ENCODE measurements at regions not wholly inside any gene's neighbourhood (a gene's known extent, or its start where the extent isn't known, plus 50 kb on each side); places are given as distances from the start of the nearest gene placed in this dataset.
"Not testable (repeated sequence)": the region's sequence is repeated elsewhere in the genome, so short reads cannot be mapped to it uniquely, and the experiment has no call there.

- DNase-seq: no peak
These were observed 1598.5 kb downstream of the EFNA5 start for GRCh38 chr5:106072208-106072607.

DNA sequence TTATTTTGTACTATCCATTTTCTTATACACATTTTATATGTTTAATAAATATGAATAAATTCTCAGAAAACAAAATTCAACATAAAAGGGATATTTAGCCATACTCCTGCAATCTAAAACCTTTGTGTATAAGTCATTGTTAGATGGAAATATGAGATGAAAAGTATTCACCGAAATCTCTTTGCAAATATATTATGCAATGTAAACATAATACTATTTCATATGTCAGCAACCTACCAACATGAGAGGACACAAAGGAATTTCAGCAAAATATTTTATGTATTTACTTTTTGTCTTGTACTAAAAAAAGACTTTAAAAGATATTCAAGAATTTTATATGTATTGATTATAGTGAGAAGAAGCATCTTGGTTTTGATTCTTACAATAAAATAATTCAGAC, 1623.4 kb downstream of the EFNA5 start:
- DNase-seq: no peak

GRCh38 chr5:106032069-106032468, 1638.7 kb downstream of the EFNA5 start:
- DNase-seq: not testable (repeated sequence)

GRCh38 chr5:106028314-106028713, 1642.4 kb downstream of the EFNA5 start:
- DNase-seq: no peak

DNA sequence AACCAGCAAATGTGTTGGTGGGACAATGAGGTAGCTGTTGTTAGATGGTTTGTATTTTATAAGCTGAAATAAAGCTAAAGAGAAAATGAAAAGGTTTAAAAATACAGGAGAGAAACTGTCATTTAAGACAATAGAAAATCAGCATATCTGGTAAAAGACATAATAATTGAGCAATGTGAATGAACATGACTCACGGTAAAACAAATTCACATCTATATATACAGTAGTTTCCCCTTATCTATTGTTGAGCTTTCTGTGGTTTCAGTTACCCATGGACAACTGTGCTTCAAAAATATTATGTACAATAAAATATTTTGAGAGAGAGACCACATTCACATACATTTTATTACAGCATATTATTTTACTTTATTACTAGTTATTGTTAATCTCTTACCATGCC, 1649.8 kb downstream of the EFNA5 start:
- no peak for DNase-seq

DNA sequence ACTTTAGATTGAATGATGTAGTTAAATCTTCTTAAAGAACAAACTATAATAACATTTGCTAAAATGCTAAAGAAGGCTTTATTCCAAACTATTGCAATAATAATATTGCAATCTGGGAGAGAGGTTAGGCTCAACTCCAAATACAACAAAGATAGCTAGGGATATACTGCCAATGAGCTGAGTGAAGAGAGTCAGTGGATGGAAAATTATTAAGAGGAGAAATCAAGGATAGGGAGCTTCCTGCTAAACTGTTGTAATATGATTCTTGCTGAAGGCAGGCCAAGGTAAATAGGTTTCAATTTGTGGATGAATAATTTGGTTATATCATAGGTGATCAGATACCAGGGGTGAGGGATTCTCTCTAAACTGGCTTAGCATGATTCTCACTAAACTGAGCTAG, 1651.5 kb downstream of the EFNA5 start:
- no peak for DNase-seq

DNA sequence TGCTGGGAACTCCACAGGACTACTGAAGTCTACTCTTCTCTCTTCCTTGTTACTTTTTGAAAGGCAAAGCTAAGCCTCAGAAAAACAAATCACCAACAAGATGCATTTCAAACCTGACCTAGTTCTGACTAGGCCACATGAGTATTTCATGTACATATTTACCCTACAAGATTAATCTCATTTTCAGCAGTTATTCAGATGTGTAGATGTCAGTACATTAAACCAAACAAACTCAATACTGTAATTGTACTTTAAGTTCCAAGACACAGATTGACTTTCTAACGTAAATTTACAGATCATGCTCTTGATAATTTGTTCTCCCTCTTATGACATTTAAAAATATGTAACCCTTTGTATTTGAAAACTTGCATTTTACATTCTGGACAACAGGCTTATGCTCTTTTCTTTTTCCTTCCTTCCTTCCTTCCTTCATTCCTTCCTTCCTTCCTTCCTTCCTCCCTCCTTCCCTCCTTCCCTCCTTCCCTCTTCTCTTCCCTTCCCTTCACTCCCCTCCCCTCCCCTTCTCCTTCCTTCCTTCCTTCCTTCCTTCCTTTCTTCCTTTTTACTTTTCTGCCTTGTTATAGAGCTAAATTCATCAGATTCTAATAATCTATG, 1653.4 kb downstream of the EFNA5 start:
- no peak for DNase-seq

DNA sequence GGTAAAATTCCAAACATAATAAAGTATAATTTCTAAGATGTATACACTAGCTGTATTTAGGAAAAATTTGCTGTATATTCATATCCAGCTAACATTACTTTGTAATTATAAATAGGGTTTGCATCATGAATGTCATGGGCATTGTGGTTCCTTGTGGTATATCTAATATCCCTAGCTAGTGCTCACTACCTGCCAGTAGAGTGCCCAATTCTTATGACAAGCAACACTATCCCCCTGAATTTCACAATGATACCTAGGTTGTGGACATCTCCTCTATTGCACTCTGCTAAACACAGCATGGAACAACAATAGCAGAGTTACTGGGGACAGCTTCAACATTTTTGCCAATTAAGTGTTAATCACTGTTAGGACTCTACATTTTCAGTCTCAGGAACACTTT, 1656.5 kb downstream of the EFNA5 start:
- DNase-seq: no peak

- DNase-seq: no peak
These were observed 1664.5 kb downstream of the EFNA5 start for GRCh38 chr5:106006242-106006641.

- not testable (repeated sequence) for DNase-seq
These were observed 1671.7 kb downstream of the EFNA5 start for GRCh38 chr5:105998991-105999390.

DNA sequence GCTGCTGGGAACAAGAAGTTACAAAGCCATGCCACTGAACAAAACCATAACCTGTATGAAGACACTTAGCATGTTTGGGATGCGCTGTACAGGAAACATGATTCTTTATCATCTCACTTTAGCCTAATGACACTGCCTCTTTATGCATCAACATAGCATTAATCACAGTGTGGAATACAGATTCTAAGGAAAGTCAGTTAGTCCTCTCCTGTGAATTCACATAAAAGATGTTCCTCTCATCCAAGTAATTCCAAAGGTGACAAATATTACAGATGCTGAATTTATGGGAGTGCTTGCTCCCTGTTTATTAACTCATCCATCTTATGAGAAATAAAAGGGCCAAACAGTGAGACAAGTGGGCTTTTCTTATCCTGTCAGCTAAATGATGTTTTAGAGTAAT, 1677.7 kb downstream of the EFNA5 start:
- DNase-seq: no peak

- no peak for DNase-seq
These were observed 1688.2 kb downstream of the EFNA5 start for GRCh38 chr5:105982526-105982925.

GRCh38 chr5:105978011-105978410, 1692.7 kb downstream of the EFNA5 start:
- no peak for DNase-seq

DNA sequence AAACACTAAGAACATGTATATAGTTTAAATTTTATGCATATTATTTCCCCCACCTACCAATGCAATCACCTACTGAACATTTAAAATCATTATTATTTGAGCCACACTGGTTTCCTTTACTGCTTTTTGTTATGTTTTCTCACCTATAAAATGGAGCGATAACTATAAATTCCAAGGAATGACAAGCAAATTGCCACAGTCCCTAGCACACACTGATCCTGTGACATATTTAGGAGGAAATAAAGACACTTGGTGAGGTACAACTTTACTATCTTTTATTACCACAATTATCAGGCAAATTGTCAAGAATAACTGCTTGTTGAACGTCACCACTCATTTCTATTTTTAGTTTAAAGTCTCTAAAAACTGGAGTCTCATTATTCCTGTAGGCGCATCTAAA, 1693.6 kb downstream of the EFNA5 start:
- no peak for DNase-seq

GRCh38 chr5:105970919-105971318, 1699.8 kb downstream of the EFNA5 start:
- DNase-seq: no peak

DNA sequence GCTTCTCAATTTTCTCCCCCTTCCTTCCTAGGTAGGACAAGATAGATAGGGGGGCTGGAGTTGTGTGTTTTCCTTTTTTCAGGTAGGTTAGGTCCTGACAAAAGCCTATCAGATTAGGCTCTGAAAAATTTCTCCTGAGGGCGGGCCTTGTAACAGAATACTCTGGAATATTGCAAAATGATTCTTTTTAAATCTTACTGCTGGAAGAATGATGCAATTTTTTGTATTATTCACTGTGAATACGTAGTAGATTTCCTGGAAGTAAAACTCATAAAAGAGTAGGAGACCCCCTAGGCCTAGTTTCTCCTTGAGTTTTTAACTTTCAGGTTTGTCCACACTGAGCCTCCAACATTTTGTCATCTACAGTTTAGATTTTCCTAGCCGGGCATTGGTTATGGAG, 1701.8 kb downstream of the EFNA5 start:
- DNase-seq: no peak

DNA sequence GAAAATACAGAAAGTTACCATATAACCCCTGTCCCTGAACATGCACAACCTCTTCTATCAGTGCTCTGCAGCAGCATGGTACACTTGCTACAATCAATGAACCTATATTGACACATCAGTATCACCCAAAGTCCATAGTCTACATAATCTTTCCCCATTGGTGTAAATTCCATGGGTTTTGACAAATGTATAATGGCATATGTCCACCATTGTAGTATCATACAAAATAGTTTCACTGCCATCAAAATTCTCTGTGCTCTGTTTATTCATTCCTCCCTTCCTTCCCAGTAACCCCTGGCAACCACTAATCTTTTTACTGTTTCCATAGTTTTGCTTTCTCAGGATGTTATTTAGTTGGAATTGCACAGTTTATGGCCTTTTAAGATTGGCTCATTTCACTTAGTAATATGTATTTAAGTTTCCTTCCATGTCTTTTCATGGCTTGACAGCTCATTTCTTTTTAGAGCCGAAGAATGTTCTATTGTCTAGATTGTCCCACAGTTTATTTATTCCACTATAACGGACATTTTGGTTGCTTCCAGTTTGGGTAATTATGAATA, 1707.0 kb downstream of the EFNA5 start:
- DNase-seq: no peak

GRCh38 chr5:105961572-105961971, 1709.2 kb downstream of the EFNA5 start:
- no peak for DNase-seq

- no peak for DNase-seq
These were observed 1714.1 kb downstream of the EFNA5 start for GRCh38 chr5:105956456-105957196.

DNA sequence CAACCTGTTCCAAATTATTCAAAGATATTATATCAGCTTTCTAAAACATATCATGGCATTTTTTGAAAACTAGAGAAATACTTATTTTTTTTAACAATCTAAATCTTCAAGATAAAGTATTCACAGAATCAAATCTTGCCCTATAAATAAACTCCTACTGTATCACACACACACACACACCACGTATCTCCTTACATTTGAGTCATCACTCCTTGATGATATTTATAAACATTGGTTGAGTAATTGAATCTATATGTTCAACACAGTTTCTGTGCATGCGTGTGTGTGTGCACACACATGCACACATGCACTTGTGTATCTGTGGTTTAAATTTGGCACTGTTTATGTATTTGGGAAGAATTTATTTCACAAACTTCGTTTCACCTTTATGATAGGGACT, 1716.4 kb downstream of the EFNA5 start:
- DNase-seq: no peak

DNA sequence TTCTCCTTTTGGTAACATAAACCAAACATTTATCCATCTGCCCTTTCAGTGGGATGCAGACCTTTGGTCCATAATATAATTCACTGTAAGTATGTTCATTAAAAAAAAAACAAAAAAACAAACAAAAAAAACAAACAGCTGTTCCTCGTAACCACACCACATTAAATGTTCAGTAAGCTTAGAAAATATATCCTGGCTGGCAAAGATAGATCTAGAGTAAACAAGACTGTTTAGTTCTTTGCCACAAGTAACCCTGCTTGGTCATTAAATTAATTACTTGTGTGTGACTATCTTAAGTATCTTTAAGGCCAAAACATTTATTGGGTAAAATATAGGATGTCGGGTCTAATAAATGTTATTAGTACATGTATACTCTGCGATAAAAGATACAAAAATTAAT, 1717.1 kb downstream of the EFNA5 start:
- no peak for DNase-seq

DNA sequence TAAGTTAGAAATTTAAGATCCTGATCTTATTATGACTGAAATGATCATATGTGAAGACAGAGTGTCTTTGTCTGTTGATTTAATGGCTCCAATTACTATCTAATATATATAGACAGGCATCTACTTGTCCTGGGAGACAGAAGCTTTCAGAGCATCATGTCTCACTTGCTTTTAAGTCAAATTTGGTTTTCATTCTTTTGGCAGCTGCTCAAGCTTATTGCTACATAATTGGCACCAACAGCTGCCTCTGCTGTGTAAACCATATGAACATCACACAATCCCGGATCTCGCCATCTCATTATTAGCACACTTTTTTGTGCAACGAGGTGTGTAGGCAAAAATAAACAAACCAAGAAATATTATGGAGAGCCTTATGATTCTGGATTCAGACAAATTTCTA, 1717.9 kb downstream of the EFNA5 start:
- no peak for DNase-seq

DNA sequence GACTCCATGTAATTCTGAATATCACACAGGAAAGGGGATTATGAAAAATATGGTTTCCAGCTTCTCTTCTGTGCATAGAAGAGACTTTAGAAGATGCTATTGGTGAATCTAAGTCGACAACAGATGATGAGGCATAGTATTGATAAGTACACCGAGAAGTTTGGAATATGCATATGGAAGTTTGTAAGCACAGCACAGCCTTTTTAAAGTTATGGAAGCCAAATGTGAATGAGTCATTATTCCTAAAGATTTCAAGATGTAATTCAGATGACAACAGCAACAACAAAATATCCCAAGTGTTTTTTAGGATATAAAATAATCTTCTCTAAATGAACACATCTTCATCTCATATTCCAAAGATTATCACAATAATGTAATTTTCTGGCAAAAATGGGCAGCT, 1723.3 kb downstream of the EFNA5 start:
- DNase-seq: no peak

- no peak for DNase-seq
These were observed 1725.3 kb downstream of the EFNA5 start for GRCh38 chr5:105945203-105945972.
